ENCODE measurements at regions not wholly inside any gene's neighbourhood (a gene's known extent, or its start where the extent isn't known, plus 50 kb on each side); places are given as distances from the start of the nearest gene placed in this dataset.

- TF ChIP-seq CTCF (conservative IDR thresholded peaks at IDR 0.05), result no peak
- TF ChIP-seq ZFX (IDR thresholded peaks at IDR 0.05), result no peak
Observed at GRCh38 chr5:13186177-13186576, 758.3 kb downstream of the DNAH5 start.

GRCh38 chr5:13179407-13180087 is 764.9 kb downstream of the DNAH5 start:
- TF ChIP-seq CTCF (conservative IDR thresholded peaks at IDR 0.05) (no peak), ZFX (IDR thresholded peaks at IDR 0.05) (no peak)
- H3K27ac ChIP-seq, result no peak overlapping the region

More at GRCh38 chr5:13186177-13186576, 758.3 kb downstream of the DNAH5 start:
- H3K27ac ChIP-seq, result no peak overlapping the region

DNA sequence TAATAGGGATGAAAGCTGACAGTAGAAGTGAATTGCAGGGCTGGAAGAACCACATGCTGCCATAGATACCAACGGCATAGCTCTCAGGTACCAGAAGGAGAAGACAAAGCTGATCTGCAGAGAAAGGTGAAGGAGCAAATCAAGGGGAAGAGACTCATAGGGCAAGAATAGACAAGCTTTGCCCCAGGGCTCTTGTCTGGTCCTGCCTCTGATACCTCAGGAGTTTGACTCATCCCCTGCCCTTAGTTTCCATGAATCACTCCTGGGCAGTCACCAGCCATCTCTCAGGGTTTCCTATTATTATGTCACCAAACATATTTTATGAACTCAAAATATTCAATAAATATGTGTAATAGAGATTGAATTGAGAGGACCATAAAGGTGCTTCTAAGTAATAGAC is 800.9 kb downstream of the DNAH5 start:
- H3K27ac ChIP-seq, result no peak overlapping the region

DNA sequence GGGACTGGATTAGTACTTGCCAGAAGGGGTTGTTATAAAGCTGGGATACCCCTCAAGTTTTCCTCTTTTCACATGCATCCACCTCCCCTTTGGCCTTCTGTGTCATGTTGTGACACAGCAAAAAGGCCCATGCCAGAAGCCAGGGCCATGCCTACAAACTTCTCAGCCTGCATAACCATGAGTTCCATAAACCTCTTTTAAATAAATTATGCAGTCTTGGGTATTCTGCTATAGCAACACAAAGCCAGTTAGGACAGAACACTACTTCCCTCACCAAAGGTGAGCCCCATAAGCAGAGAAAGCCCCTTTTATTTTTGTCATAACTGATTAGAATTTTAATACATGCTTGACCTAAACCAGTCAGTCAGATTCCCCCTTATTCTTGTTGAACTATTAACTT is 801.3 kb downstream of the DNAH5 start:
- H3K27ac ChIP-seq, result no peak overlapping the region
- TF ChIP-seq ZFX (IDR thresholded peaks at IDR 0.05) (no peak), CTCF (conservative IDR thresholded peaks at IDR 0.05) (no peak)

More for the DNA sequence above, 800.9 kb downstream of the DNAH5 start:
- no peak for TF ChIP-seq CTCF (conservative IDR thresholded peaks at IDR 0.05)
- no peak for TF ChIP-seq ZFX (IDR thresholded peaks at IDR 0.05)

DNA sequence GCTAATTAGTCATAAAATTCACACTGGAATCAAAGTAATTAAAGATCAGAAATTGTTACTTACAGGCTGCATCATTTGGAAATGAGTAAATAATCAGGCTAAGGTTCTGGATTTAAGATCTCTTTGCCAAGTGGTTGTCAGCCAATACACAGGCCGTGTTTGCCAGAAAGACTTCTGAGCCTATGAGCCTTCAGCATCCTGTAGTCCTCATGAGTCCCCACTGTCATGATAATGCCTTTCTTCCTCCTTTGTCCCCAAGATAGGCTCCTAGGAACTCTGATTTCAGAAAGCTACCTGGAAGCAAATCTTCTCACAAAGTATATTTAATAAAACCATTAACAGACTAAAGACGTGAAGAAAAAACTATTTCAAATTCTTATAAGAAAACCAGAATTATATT is 810.5 kb downstream of the DNAH5 start:
- TF ChIP-seq CTCF (conservative IDR thresholded peaks at IDR 0.05) (no peak), ZFX (IDR thresholded peaks at IDR 0.05) (no peak)
- H3K27ac ChIP-seq, result no peak overlapping the region

DNA sequence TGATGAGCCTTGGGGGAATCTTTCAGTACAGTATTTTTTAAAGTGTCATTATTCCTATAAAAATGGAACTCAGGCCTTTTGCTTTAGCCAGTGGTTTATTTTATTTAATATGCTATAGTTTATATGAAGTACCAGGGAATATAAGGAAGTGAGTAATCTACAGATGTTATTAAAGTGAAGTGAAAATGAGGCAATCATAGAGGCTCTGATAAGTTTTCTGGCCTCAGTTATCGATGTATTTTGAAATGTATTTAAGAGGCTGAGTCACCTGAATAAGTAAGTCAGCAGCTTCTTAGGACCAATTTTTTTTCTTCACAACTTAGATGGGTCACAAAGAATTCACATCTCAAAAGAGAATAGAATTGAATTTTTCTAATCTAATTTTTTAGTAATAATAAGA is 829.0 kb downstream of the DNAH5 start:
- TF ChIP-seq CTCF (conservative IDR thresholded peaks at IDR 0.05) (no peak), ZFX (IDR thresholded peaks at IDR 0.05) (no peak)
- H3K27ac ChIP-seq, result no peak overlapping the region

GRCh38 chr5:13108265-13108664 is 836.2 kb downstream of the DNAH5 start:
- TF ChIP-seq ZFX (IDR thresholded peaks at IDR 0.05), result no peak
- TF ChIP-seq CTCF (conservative IDR thresholded peaks at IDR 0.05), result no peak

More at GRCh38 chr5:13108265-13108664, 836.2 kb downstream of the DNAH5 start:
- no peak overlapping the region for H3K27ac ChIP-seq
